HG03378 (cell line): ENCODE measurements at regions not wholly inside any gene's neighbourhood (a gene's known extent, or its start where the extent isn't known, plus 50 kb on each side); places are given as distances from the start of the nearest gene placed in this dataset.

Experiments
- ATAC-seq: cut with Tn5 transposase; IDR thresholded peaks from one replicate; pipeline ENCODE4 v1.9.1; 2021; ENCODE audit warnings: mild to moderate bottlenecking, moderate library complexity; ENCODE audit not compliant: unreplicated experiment

- no peak for ATAC-seq
Measured at GRCh38 chr6:100269189-100269588, 195.5 kb downstream of the SIM1 start.

DNA sequence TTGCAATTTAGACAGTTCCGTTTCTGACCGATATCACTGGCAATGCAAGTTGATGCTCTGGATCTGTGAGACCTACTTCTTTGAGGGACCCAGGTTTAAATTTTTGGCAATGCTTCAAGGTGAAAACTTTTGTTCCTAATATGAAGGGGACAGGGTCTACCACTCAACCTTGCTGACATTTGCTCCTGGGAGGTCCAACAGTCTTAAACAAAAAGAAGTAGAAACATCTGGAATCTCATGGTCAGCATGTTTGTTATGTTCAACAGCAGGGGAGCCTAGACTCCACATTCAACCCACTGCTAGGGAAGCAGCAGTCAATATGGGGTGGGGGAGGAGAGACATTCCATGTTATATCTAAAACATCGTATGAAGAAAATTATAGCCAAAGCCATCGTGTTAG, 196.4 kb downstream of the SIM1 start:
- no peak for ATAC-seq

- no peak for ATAC-seq
Measured at GRCh38 chr6:100267721-100268123, 197.0 kb downstream of the SIM1 start.

DNA sequence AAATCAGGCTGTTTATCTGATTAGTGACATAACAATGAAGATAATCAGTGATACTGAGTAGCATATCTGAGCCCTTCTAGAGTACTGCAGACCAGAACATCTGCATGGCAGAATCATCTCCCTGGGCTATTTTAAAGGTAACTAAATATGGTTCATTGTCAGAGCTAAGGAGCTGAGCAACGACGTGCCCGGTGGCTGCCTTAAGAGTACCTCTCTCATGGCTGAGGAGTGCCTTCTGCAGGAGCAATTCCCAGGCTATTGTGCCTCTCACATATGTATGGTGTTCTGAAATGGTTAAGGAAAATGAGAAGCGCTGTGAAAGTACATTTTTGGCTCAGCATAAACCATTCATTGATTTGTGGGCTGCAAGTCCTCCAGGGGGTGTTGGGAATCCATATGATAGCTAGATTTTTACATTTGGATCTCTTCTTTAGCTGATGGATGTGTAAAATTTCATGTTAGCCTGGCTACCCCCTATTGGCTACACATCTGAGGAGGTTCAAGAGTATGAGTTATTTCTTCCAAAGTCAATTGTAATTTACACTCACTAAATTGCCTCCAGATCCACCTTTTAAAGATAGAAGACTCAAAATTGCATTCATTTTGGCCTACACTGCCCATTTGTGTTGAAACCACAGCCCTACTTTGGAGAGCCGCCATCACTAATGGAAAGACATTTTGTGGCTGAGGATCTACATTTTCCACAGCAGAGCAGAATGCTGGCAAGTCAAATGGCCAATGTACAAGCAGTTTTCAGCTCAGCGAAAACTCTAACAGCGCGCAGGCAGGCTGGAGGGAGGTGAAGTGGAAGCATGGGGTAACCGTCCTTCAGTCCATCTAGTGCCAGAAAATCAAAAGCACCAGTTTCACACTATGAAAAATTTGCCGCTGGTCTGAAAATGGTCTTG, 198.0 kb downstream of the SIM1 start:
- ATAC-seq = no peak

DNA sequence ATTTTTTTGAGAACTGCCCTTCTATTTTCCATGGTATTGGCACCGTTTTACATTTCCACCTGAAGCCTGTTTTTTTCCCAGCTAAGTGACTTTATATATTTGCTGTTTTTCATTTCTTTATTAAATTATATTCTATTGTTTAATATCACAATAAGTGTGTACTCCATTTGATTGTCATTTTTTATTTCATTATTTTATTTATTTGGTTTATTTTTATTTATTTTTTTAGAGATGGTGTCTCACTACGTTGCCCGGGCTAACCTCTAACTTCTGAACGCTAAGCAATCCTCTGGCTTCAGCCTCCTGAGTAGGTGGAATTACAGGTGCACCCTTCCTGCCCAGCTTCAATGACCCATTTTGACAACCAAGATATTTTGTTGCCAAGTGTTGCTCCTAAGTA, 202.6 kb downstream of the SIM1 start:
- ATAC-seq = no peak

GRCh38 chr6:100261486-100261885, 203.2 kb downstream of the SIM1 start:
- no peak for ATAC-seq

DNA sequence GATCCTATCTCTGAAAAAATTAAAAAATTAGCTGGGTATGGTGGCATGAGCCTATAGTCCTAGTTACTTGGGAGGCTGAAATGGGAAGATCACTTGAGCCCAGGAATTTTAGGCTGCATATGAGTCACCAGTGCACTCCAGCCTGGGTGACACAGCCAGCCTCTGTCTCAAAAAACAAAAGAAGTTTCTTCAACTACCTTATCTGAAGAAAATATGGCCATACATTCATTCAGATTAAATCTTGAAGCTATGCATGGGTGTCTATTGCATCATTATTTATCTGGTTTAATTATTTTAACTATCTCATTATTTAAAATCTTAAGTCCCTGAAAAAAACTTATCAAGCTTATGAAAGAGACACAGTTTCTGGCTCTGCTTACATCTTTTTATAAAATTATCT, 204.1 kb downstream of the SIM1 start:
- ATAC-seq = no peak

DNA sequence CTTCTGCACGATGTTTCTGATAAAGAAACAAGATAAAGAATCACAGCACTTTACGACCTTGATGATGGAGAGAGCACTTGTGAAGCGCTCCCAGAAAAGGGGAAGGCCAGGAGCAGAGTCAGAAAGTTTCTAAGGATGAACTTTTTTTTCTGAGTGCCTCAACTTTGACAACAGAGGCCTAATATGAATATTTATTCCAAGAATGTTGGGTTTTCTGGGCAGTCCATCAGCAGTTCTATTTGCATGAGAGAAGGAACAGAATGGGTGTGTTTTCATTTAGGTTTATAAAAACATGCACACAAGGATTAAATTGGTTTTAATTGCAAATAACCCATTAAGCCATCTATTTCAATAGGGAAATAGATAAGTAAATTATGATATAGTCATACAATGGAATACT, 204.9 kb downstream of the SIM1 start:
- ATAC-seq = no peak

DNA sequence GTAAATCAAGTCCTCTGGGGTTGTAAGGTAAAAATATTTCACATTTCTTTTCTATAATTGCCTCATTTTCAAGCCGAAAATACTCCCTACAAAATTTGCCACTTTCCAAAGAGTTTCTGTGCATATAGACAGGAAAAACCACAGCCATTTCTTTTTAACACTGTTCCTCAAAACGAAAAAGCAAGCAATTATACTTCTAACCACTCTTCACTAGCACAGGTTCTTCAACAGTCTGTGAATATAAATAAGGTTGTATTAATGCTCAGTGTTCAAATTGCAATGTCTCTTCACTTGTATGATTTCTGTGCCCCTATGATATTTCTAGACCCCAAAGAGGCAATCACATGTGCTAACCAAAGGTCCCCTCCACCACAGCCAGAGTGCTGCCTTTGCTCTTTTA, 206.0 kb downstream of the SIM1 start:
- no peak for ATAC-seq

- peak; percentile 94 for ATAC-seq
Measured at GRCh38 chr6:100257793-100258395, 206.8 kb downstream of the SIM1 start.

DNA sequence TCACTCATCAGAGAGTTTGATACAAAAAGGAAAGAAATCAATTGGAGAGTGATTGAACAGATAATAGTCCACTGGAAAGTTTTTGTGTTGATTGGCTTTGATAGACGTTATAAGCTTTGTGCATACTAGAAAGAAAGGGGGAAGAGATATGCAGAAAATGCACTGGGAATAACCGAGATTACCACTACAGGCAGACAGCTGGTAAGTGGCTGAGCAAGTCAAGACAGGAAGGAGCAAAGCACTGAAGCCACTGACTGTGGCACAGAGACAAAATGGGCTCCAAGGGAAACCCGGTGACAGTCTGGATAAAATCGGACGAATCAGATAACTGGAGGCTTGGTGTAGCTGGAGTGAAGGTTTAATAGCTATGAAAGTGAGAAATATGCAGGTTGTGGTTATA, 209.0 kb downstream of the SIM1 start:
- ATAC-seq = no peak

DNA sequence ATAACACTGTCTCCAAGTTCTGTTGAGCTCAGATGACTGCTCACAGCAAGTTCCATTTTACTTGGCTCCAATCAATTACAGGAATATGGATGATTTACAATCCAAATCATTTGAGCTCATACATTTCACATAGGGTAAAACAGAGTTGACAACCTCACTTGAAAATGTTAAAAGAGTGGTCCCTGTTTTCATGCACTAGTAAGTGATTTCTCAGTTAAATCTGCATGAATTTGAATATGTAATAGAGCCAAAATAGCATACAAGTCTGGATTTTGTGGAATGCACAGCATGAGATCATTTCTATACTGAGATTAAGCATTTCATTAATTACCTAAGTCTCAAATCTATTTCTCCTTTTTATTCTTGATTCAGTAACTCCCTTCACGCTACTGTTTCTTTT, 217.6 kb downstream of the SIM1 start:
- ATAC-seq = no peak

- ATAC-seq = no peak
Measured at GRCh38 chr6:100246206-100246605, 218.5 kb downstream of the SIM1 start.

DNA sequence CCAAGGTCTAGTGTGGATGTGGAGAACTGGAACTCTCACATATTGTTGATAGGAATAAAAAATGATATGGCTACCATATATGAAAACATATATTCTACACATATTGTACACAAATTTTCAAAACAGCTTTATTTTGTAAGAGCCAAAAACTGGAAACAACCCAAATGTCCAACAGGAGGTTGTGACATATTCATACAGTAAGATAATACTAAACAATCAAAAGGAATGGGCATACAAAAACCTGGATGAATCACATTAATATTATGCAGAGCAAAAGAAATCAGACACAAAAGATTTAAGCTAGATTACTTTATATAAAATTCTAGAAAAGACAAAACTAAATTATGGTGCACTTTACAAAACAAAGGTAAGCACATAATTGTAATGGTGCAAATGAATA, 223.9 kb downstream of the SIM1 start:
- no peak for ATAC-seq

- ATAC-seq = no peak
Measured at GRCh38 chr6:100237821-100238220, 226.9 kb downstream of the SIM1 start.

GRCh38 chr6:100236389-100236788, 228.3 kb downstream of the SIM1 start:
- no peak for ATAC-seq

DNA sequence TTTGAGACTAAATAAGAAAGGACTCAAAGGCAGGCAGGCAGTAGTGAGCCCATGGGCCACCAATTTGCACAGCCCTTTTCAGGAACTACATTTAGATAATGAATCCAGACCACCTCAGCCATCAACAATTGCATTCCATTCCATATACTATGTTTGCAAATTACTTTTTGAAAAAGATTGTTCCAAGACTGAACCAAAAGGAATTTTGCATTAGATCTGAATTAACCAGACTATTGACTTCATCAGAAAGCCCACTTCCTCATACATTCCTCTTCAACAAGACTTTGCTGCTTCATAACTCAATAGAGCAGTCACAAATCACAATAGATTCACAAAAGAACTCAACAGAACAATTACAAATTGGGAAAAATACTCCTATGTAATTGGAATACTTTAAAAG, 229.1 kb downstream of the SIM1 start:
- no peak for ATAC-seq

GRCh38 chr6:100234625-100235024, 230.1 kb downstream of the SIM1 start:
- no peak for ATAC-seq

DNA sequence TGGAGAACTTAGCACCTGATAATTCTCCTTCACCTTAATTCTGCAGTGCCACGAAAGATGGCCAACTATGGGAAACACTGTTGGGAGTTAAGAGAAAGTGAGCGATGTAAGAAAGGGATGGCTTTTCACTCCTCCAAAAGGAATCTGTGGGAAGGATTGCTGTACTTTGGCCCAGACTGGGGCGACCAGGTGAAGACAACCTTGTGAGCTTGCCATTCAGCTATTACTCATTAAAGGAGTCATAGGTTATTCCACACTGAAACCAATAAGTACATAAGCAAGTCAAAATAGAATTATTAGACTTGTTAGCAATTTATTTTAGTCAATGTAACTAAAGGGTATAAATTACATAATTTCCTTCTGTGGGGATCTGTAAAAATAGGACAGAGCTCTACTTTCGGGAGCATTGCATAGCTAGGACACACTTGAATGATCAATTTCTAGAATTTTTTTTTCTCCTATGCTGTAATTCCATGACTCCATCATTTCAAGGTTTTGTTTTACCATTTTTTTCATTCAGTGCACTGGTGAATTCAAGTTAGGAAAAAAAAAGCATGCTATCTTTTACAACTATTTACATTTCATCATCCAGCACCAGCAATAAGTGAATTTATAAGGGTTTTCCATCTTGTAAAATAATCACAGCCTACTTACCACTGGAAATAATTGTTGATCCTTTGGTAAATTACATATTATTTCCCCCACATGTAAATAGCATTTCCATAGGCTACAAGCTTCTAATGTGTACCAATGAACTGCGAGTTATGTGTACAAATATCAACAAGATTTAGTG, 231.7 kb downstream of the SIM1 start:
- no peak for ATAC-seq

- ATAC-seq = no peak
Measured at GRCh38 chr6:100230953-100231316, 233.8 kb downstream of the SIM1 start.

- no peak for ATAC-seq
Measured at GRCh38 chr6:100230115-100230952, 234.4 kb downstream of the SIM1 start.
